NCI-H1930 (cell line): ENCODE measurements at regions not wholly inside any gene's neighbourhood (a gene's known extent, or its start where the extent isn't known, plus 50 kb on each side); places are given as distances from the start of the nearest gene placed in this dataset.
"Not testable (repeated sequence)": the region's sequence is repeated elsewhere in the genome, so short reads cannot be mapped to it uniquely, and the experiment has no call there.

Experiments
- DNase-seq, 2 experiments: peaks; one replicate each; lab custom pipeline; 2025; lab: John Stamatoyannopoulos, UW

DNA sequence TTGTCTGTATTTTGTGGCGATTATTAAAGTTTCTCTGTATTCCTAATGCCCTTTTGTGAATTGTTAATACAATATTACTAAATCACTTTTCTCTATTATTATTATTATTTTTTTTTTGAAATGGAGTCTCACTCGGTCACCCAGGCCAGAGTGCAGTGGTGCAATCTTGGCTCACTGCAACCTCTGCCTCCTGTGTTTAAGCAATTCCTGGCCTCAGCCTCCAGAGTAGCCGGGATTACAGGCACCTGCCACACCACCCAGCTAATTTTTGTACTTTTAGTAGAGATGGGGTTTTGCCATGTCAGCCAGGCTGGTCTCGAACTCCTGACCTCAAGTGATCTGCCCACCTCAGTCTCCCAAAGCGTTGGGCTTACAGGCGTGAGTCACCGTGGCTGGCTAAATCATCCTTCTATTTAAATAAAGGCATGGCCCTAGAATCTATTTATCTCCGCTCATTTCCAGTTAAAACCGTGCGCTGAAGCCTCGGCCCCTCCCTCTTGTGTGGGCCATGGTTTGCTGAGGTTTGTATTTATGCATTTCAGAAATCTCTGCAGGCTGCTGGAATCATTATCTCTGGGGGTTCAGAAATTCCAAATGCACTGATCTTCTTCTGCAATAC is 1136.4 kb upstream of the TMEM132C start:
- no peak for DNase-seq

DNA sequence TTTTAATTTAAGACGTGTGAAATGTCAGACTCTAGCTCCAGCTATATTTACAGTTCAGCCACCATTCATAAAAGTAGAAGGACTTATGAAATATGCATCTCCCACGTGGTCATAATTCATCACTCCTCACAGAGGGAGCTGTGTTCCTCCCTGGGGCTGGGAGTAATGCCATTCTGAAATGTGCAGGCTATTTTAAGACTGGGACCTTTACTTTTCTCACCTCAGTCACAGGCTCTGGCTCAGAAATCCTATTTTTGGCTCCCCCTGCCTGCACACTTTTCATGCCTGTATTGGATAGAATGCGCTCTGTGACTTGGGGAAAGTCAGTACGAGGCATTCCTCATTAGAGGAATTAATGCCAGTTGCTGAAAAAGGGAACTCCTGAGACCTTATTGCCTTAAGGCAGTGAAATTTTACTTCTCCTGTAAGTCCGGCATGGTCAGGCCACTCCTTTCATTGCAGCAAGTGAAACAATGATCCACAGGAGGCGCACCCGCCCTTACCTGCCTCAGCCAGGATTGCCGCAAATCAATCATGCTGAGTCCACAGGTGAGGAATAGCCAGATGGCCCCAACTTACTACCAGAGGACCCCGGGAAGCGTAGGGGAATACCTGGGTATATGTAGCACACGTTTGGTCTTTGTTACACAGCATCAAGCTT is 1133.2 kb upstream of the TMEM132C start:
- no peak for DNase-seq

DNA sequence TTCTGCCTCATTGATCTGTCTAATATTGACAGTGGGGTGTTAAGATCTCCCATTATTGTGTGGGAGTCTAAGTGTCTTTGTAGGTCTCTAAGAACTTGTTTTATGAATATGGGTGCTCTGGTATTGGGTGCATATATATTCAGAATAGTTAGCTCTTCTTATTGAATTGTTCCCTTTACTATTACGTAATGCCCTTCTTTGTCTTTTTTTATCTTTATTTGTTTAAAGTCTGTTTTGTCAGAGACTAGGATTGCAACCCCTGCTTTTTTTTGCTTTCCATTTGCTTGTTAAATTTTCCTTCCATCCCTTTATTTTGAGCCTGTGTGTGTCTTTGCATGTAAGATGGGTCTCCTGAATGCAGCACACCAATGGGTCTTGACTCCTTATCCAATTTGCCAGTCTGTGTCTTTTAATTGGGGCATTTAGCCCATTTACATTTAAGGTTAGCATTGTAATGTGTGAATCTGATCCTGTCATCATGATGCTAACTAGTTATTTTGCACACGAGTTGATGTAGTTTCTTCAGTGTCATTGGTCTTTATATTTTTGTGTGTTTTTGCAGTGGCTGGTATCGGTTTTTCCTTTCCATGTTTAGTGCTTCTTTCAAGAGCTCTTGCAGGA is 1126.0 kb upstream of the TMEM132C start:
- not testable (repeated sequence) for DNase-seq

DNA sequence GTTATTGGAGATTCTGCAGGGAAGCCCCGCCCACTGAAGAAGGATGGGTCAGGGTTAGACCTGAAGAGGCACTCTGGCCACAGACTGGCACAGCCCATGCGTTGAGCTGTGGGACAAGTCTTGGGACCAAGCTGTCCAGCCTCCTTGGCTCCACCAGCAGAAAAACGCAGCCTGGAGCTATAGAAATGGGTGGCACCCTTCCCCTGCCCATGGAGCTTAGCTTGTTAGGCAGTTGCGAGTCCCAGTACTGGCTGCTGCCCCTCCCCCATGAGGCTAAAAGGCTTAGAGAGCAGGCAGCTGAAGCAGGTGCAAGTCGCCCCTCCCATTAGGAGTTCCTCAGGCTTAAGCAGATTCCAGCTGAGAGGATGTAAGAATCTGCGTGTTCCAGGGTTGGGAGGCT is 1124.0 kb upstream of the TMEM132C start:
- no peak for DNase-seq

DNA sequence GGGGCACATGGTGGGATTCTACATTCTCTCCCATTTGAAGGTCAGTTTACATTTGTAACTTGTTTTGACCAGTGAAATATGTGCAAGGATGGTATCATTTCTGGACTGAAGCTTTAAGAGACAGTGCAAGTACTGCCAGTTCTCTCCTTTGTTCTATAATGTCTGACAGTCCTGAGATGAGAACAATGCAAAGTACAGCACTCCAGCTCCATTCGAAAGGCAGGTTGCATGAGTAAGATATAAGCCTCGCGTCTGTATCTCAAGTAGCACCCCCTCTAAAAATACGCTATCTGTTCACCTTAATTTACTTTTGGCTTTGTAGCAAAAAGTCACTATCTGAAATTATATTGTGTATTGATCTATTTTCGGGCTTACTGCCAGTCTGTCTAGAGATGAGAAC is 1122.2 kb upstream of the TMEM132C start:
- DNase-seq: no peak

DNA sequence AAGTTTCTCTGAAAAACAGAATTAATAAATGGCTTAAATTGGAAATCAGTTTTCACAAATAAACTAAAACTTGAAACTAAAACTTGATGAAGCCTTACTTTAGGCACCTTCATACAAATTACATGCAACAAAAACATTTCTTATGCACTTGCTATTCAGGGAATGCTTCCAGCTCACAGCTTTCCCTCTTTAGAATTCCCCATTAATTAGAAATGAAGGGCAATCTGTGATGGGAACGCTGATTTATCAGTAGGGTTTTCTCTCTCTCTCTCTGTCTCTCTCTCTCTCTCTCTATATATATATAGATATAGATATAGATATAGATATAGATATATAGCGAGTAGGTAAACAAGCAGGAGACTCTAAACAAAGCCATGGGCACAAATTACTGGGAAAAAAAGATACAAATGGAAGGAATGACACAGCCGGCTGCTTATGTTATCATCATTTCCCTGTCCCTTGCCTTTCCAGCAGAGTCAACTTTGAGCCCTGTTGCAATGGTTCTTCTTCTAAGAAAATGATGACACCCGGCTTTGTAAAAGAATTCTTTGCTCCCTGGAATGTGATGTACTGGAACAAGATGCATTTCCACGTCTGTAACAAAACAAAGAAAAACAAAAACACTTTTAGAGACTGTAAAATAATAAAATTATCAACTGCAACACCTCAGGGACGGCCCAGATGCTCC is 1121.6 kb upstream of the TMEM132C start:
- no peak for DNase-seq

DNA sequence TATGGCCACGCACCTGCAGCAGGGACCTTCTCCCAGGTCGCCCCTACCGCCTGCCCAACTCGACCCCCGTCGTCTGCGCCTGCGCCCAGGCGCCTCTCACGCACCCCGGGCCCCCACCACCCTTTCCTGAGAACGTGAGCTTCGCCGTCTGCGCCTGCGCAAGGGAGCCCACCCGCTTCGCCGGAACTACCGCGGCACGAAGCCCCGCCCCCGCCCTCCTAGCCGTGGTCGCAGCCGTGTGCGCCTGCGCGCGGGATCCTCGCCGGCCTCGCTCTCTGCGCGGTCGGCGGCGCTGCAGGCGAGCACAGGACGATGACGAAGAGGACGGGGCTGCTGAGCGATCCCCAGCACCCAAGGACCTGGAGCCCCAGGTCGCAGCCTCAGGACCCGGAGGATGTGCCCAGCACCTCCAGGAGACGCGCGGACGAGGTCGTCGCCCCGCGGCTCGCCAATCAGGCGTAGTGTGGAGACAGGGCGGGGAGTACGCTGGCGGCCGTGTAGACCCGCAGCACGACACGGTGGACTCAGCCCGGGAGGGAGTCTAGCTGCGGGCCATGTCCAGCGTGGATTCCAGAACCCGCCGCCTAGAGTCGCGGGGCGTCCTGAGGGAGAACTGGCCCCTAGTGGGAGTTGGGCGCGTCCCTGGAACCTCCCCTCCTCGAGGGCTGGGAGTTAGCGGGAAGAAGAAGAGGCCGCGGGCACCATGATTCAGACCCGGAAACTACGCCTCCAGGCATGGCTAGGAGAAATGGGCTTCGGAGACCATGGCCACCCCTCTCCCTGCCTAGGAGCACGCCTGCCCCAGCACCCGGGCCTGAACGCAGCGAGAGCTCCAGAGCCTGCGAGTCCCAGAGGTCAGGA is 1120.8 kb upstream of the TMEM132C start:
- DNase-seq: peak; percentile 68 to 73

DNA sequence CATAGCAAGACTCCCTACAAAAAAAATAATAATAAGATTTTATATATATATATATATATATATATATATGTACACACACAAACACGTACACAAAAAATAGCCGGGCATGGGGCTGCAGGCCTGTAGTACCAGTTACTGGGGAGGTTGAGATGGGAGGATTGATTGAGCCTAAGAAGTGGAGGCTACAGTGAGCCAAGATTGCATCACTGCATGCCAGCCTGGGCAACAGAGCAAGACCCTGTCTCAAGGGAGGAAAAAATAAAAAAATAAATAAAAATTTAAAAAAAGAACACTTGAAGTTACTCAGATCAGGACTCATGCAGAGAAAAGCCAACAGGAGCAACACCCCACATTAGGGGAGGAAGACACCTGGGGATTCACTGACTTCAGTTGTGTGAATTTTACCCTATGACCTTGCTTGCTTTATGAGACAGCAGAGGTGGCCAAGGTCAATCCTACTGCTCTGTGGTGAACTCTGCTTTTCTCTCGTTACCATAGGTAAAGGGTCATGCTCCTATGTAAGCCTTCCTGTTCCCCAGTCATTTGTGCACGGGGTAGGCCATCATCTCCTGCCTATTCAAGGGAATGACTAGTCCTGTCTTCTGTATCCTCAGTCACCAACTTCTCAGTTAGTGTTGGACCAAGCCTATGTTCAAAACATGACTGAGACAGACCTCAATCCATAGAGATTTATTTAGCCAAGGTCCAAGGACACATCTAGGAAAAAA is 1119.8 kb upstream of the TMEM132C start:
- DNase-seq: no peak

DNA sequence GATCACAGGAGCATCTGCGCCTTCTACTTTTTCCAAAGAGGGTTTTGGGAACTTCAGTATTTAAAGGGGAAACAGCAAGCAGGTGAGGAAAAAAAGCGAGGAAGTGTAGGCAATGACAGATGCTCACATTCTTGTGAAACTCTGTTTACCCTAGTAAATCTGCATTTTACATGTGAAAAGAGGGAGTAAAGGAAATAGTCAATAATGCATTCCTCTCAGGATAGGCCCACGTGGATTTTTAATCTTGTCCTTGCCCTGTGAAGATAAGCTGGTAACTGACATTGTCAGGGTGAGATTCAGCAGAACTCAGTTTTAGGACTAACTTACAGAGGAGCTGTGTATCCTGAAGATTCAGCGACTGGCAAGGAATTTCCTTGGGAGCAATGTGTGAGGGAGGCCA is 1119.2 kb upstream of the TMEM132C start:
- DNase-seq: no peak

DNA sequence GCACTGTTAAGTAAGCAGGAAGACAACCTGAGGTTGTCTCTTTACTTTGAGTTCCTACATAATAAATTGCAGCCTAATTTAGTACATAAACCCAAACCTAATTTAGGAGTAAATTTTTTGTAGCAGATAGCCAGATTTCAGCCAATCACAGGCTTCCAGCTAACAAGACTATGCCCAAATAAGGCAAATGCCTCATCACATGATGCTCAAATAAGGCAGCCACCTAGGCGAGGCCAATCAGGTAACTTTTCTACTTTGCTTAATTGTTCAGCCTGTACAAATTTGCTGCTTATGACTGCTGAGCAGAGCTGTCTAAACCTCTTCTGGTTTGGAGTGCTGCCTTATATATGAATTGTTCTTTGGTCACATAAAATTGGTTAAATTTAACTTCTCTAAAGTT is 1118.7 kb upstream of the TMEM132C start:
- DNase-seq: no peak

DNA sequence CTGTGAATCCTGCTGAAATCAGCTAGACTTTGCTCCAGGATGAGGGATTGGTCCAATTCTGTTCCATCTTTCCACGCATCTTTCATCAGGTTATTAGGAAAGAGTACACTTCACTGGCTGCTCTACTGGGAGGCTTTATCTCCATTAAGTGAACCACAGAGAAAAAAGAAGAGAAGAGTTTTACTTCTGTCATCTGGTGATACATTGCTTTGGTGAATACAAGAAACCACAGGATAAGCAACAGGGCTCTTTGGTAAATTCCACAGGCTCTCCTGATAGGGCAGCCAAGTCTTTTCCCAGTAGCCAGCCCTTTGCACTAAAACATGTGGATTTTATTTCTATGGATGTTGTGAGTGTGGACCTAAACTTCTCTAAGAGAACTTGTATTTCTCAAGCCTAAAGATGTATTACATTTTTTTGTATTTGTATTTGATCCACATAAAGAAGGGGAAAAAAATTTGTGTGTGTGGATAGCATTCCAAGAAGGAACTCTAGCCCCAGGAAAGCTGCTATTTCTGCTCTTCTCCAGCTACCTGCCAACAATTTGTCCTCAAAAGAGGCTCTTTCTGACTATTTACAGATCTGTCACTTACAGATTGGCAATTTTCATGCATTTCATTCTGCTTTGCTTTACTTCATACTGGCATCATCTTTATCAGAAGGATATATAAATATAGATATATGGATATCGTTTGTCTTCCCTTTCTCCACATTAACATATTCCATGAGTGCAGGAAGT is 1117.6 kb upstream of the TMEM132C start:
- no peak for DNase-seq

DNA sequence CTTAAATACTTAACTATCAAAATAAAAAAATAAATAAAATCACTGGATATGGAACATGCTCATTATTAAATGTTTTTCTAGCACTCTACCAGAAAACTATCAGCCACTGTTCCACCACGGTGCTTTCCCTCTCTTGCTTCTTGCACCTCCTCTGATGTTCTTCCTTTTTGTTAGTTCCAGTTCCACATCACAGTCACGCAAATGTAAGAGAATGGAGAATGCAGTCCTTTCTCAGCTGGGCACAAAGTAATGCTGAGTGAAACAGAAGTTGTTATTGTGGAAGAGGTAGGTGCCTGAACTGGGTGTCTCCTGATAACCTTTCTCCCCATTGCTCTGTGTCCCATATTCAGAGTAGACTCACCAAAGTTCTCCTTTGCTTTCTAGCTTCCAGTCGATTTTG is 1116.9 kb upstream of the TMEM132C start:
- DNase-seq: no peak

DNA sequence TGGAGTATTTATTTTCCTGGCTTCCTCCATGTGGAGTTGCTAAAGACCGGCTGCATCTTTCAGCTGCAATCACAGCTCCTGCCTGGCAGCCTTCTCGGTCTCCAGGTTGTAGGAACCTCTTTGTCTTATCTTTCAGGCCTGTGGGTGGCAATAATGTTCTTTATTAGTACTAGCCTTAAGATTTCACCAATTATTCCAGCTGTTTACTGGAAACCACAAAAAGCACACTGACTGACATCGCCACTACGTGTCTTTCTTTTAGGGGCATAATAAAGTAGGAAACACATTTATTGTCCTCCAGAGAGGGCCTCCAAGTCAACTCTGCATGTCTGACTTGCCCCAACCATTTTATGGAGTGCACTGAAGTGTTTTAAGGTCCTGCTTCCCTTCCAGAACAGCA is 1116.5 kb upstream of the TMEM132C start:
- DNase-seq: no peak

DNA sequence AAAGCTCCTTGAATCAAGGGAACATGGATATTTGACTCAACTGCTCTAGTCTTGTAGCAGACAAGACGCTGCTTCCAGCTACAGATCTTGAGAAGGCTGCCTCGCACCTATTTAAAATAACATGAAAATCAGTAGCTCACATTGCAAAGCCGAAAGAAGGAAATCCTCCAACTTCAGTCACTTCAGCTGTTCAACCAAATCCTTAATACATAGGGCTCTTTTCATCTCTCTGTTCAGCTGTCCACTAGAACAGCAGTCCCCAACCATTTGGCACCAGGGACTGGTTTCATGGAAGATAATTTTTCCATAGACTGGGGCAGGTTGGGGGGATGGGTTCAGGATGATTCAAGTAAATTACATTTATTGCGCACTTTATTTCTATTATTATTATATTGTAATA is 1116.0 kb upstream of the TMEM132C start:
- DNase-seq: no peak

DNA sequence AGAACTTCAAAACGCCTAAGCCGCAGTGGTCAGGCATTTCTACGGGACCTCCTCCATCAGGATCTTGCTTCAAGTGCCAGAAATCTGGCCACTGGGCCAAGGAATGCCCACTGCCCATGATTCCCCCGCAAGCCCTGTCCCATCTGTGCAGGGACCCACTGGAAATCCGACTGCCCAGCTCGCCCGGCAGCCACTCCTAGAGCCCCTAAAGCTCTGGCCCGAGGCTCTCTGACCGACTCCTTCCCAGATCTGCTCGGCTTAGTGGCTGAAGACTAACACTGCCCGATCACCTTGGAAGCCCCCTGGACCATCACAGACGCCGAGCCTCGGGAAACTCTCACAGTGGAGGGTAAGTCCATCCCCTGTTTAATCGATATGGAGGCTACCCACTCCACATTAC is 1113.0 kb upstream of the TMEM132C start:
- no peak for DNase-seq

DNA sequence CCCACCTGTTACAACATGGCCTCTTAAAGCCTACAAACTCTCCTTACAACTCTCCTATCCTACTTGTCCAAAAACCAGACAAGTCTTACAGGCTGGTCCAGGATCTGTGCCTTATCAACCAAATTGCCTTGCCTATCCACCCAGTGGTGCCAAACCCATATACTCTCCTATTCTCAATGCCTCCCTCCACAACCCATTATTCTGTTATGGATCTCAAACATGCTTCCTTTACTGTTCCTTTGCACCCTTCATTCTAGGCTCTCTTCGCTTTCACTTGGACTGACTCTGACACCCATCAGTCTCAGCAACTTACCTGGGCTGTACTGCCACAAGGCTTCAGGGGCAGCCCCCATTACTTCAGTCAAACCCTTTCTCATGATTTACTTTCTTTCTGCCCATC is 1112.1 kb upstream of the TMEM132C start:
- not testable (repeated sequence) for DNase-seq

DNA sequence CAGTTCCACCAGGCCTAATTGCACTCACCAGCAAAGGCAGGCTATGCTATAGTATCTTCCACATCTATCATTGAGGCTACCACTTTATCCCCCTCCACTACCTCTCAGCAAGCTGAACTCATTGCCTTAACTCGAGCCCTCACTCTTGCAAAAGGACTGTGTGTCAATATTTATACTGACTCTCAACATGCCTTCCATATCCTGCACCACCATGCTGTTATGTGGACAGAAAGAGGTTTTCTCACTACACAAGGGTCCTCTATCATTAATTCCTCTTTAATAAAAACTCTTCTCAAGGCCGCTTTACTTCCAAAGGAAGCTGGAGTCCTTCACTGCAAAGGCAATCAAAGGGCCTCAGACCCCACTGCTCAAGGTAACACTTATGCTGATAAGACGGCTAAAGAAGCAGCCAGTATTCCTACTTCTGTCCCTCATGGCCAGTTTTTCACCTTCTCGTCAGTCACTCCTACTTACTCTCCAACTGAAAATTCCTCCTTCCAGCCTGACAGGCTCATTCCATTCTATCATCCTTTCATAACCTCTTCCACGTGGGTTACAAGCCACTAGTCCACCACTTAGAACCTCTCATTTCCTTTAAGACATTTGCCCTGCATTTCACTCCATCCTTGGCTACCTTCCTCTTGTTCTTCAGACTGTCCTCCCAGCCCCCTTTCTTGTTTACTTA is 1110.9 kb upstream of the TMEM132C start:
- DNase-seq: not testable (repeated sequence)

DNA sequence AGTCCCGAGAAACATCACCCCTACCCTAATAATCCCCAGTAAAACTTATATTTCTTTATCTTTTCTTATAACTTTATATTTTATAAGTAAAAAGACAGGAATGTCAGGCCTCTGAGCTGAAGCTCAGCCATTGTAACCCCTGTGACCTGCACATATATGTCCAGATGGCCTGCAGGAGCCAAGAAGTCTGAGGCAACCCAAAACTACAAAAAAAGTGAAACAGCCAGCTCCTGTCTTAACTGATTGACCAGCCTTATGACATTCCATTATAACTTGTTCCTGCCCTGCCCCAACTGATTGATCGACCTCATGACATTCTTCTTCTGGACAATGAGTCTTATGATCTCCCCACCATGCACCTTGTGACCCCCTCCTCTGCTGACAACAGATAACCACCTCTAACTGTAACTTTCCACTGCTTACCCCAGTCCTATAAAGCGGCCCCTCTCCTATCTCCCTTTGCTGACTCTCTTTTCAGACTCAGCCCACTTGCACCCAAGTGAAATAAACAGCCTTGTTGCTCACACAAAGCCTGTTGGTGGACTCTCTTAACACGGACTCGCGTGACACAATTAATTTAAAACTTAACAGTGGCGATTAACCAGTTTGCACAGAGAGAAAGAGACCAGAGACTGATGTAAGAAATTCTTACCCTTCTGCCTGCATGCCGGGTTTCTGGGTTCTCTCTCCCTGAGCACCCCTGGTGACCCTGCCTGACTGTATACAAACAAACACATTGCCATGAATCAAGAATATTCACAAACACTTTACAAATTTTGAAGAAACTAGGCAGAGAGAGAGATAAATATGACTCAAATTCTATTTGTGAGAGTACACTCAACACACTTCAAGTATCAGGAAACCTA is 1109.2 kb upstream of the TMEM132C start:
- DNase-seq: not testable (repeated sequence)
